Mesenchymal stem cell (in vitro differentiated cells and primary cell): ENCODE measurements at regions not wholly inside any gene's neighbourhood (a gene's known extent, or its start where the extent isn't known, plus 50 kb on each side); places are given as distances from the start of the nearest gene placed in this dataset.

Experiments used
- DNase-seq: peaks from one replicate; pipeline ENCODE4 v3.0.0-alpha.2; 2013
- H2AFZ ChIP-seq: one replicate; pipeline ENCODE4 v1.6.1; 2013; ENCODE audit warnings: low read depth, mild to moderate bottlenecking, control low read depth, inconsistent platforms, low read length, moderate library complexity
- H2AK5ac ChIP-seq: 2 replicates; pipeline ENCODE4 v1.6.1; 2013; ENCODE audit warnings: low read length, moderate library complexity, mild to moderate bottlenecking, inconsistent platforms; ENCODE audit not compliant: severe bottlenecking
- H2BK120ac ChIP-seq: one replicate; pipeline ENCODE4 v1.6.1; 2013; ENCODE audit warnings: low read depth, mild to moderate bottlenecking, inconsistent platforms, low read length, moderate library complexity
- H2BK12ac ChIP-seq, 2 experiments: one replicate each; pipeline ENCODE4 v1.6.1; 2013; ENCODE audit warnings: inconsistent platforms in 2 of 2, low read length in 2 of 2, mild to moderate bottlenecking in 2 of 2, moderate library complexity in 2 of 2, control low read depth in 1 of 2
- H2BK15ac ChIP-seq: one replicate; pipeline ENCODE4 v1.6.1; 2013; ENCODE audit warnings: mild to moderate bottlenecking, low read depth, inconsistent platforms; ENCODE audit not compliant: poor library complexity, severe bottlenecking
- H2BK5ac ChIP-seq: 2 replicates; pipeline ENCODE4 v1.6.1; 2013; ENCODE audit warnings: low read depth, mild to moderate bottlenecking, low read length, control low read depth, inconsistent platforms; ENCODE audit not compliant: poor library complexity, severe bottlenecking
- H3K14ac ChIP-seq, 2 experiments: one replicate each; pipeline ENCODE4 v1.6.1; 2013; ENCODE audit warnings: inconsistent platforms in 2 of 2, low read length in 2 of 2, control low read depth in 1 of 2, mild to moderate bottlenecking in 1 of 2, moderate library complexity in 1 of 2
- H3K18ac ChIP-seq, 2 experiments: one replicate each; pipeline ENCODE4 v1.6.1; 2013; ENCODE audit warnings: inconsistent platforms in 2 of 2, low read length in 2 of 2, control low read depth in 1 of 2, low read depth in 1 of 2, mild to moderate bottlenecking in 1 of 2
- H3K23ac ChIP-seq, 2 experiments: one replicate each; pipeline ENCODE4 v1.6.1; 2013; ENCODE audit warnings: inconsistent platforms in 2 of 2, low read length in 2 of 2, mild to moderate bottlenecking in 2 of 2, moderate library complexity in 2 of 2, control low read depth in 1 of 2
- H3K27ac ChIP-seq: 2 replicates; pipeline ENCODE4 v1.5.1; 2013; ENCODE audit warnings: mild to moderate bottlenecking, moderate library complexity, low read length, control low read depth, inconsistent platforms; ENCODE audit not compliant: poor library complexity, severe bottlenecking
- H3K27me3 ChIP-seq, 2 experiments: 2 replicates each; pipeline versions ENCODE4 v1.6.1 to v1.7.0; 2013; ENCODE audit warnings: low read length in 2 of 2, mild to moderate bottlenecking in 2 of 2, moderate library complexity in 2 of 2, control low read depth in 1 of 2, inconsistent platforms in 1 of 2; ENCODE audit not compliant: control insufficient read depth in 1 of 2, insufficient read depth in 1 of 2
- H3K36me3 ChIP-seq, 2 experiments: 2 replicates each; pipeline versions ENCODE4 v1.6.1 to v1.7.0; 2013; ENCODE audit warnings: low read length in 2 of 2, control low read depth in 1 of 2, inconsistent platforms in 1 of 2, low read depth in 1 of 2, mild to moderate bottlenecking in 1 of 2; ENCODE audit not compliant: insufficient read depth in 2 of 2, control insufficient read depth in 1 of 2
- H3K4ac ChIP-seq, 2 experiments: one replicate each; pipeline ENCODE4 v1.6.1; 2013; ENCODE audit warnings: inconsistent platforms in 2 of 2, low read length in 2 of 2, mild to moderate bottlenecking in 2 of 2, moderate library complexity in 2 of 2, control low read depth in 1 of 2, low read depth in 1 of 2
- H3K4me1 ChIP-seq: 2 replicates; pipeline ENCODE4 v1.6.1; 2013; ENCODE audit warnings: low read depth, low read length, control low read depth; ENCODE audit not compliant: control insufficient read depth, insufficient read depth
- H3K4me2 ChIP-seq: 2 replicates; pipeline ENCODE4 v1.6.1; 2013; ENCODE audit warnings: low read length, mild to moderate bottlenecking, inconsistent platforms; ENCODE audit not compliant: poor library complexity, severe bottlenecking
- H3K4me3 ChIP-seq, 2 experiments: 2 replicates each; pipeline versions ENCODE4 v1.5.1 to v1.7.0; 2013; ENCODE audit warnings: low read length in 2 of 2, mild to moderate bottlenecking in 2 of 2, control low read depth in 1 of 2, low read depth in 1 of 2; ENCODE audit not compliant: insufficient read depth in 1 of 2
- H3K79me1 ChIP-seq: replicated peaks from 2 replicates; pipeline ENCODE4 v1.6.1; 2013; ENCODE audit warnings: mild to moderate bottlenecking, control low read depth, low read length, inconsistent platforms; ENCODE audit not compliant: poor library complexity, severe bottlenecking
- H3K9ac ChIP-seq: 2 replicates; pipeline ENCODE4 v1.7.0; 2013; ENCODE audit warnings: mild to moderate bottlenecking, low read length, moderate library complexity
- H3K9me3 ChIP-seq: 2 replicates; pipeline ENCODE4 v1.7.0; 2013; ENCODE audit warnings: mild to moderate bottlenecking, low read length; ENCODE audit not compliant: control insufficient read depth
- H4K8ac ChIP-seq: one replicate; pipeline ENCODE4 v1.6.1; 2013; ENCODE audit warnings: inconsistent platforms, mild to moderate bottlenecking, low read length, moderate library complexity
- H4K91ac ChIP-seq: one replicate; pipeline ENCODE4 v1.6.1; 2013; ENCODE audit warnings: mild to moderate bottlenecking, low read length, inconsistent platforms
- WGBS: methylation state at CpG from one replicate; pipeline ENCODE4 v1.1.7; 2013; ENCODE audit warnings: mixed read lengths; 5-methylcytosine and 5-hydroxymethylcytosine counted together

- Histone ChIP-seq H2AK5ac (no peak overlapping the region), H3K36me3 (no peaks in the 10 kb centered on the region), H2BK12ac (no peak overlapping the region), H3K79me1 (no peaks in the 10 kb centered on the region), H3K27me3 (no peaks in the 10 kb centered on the region), H4K91ac (no peak overlapping the region), H3K9ac (no peak overlapping the region), H3K4me1 (no peaks in the 10 kb centered on the region), H3K9me3 (no peaks in the 10 kb centered on the region), H3K14ac (no peak overlapping the region), H3K4me3 (no peak overlapping the region), H3K4me2 (no peak overlapping the region), H3K18ac (no peak overlapping the region), H2BK120ac (no peak overlapping the region), H2BK15ac (no peak overlapping the region), H4K8ac (no peak overlapping the region), H3K23ac (no peak overlapping the region), H3K4ac (no peak overlapping the region), H2AFZ (no peak overlapping the region), H3K27ac (no peak overlapping the region), H2BK5ac (no peak overlapping the region)
- no peak for DNase-seq
- WGBS: 75% methylated on average over 12 of the region's 12 CpGs
Observed at GRCh38 chr5:3335301-3335700, 260.3 kb upstream of the IRX1 start.

GRCh38 chr5:3333836-3334235 is 261.8 kb upstream of the IRX1 start:
- no peak overlapping the region for H2BK12ac ChIP-seq
- H3K9ac ChIP-seq: no peak overlapping the region
- H3K4ac ChIP-seq: no peak overlapping the region
- WGBS: 77% methylated on average over 5 of the region's 8 CpGs
- H2AFZ ChIP-seq: no peak overlapping the region
- H2BK15ac ChIP-seq: no peak overlapping the region
- H2BK120ac ChIP-seq: no peak overlapping the region
- H3K9me3 ChIP-seq: no peaks in the 10 kb centered on the region
- H3K4me2 ChIP-seq: no peak overlapping the region
- no peak overlapping the region for H4K91ac ChIP-seq
- H3K4me1 ChIP-seq: no peaks in the 10 kb centered on the region
- no peak overlapping the region for H3K23ac ChIP-seq
- H3K79me1 ChIP-seq: no peaks in the 10 kb centered on the region
- no peaks in the 10 kb centered on the region for H3K27me3 ChIP-seq
- H2AK5ac ChIP-seq: no peak overlapping the region
- H3K36me3 ChIP-seq: no peaks in the 10 kb centered on the region
- no peak overlapping the region for H3K14ac ChIP-seq
- no peak overlapping the region for H4K8ac ChIP-seq
- no peak overlapping the region for H2BK5ac ChIP-seq
- no peak overlapping the region for H3K27ac ChIP-seq
- H3K18ac ChIP-seq: no peak overlapping the region
- no peak overlapping the region for H3K4me3 ChIP-seq
- DNase-seq: no peak

DNA sequence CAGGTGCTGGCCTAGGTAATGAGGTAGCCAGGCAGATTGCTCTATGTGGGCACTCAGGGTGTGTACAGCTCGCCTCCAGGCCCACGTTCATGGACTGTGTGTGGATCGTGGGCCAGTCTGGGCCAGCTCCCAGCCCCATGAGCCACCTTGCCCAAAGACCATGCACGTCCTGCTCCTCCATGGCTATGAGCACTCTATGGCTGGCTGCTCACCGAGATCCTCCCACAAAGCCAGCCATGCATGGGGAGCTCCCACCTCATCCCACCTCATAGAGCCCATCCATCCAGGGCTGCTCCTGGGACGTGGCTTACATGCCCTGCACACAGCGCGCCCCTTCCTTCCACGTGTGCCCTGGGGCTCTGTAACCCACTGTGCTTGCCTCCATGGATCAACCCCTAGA is 262.5 kb upstream of the IRX1 start:
- Histone ChIP-seq H3K18ac (no peak overlapping the region), H3K27me3 (no peaks in the 10 kb centered on the region), H3K27ac (no peak overlapping the region), H3K4me3 (no peak overlapping the region), H4K91ac (no peak overlapping the region), H3K23ac (no peak overlapping the region), H3K4me2 (no peak overlapping the region), H3K79me1 (no peaks in the 10 kb centered on the region), H4K8ac (no peak overlapping the region), H3K9me3 (no peaks in the 10 kb centered on the region), H2BK15ac (no peak overlapping the region), H3K9ac (no peak overlapping the region), H2BK120ac (no peak overlapping the region), H3K14ac (no peak overlapping the region), H3K4me1 (no peaks in the 10 kb centered on the region), H2BK12ac (no peak overlapping the region), H2AK5ac (no peak overlapping the region), H2BK5ac (no peak overlapping the region), H2AFZ (no peak overlapping the region), H3K36me3 (no peaks in the 10 kb centered on the region), H3K4ac (no peak overlapping the region)
- WGBS: 76% methylated on average over 9 of the region's 9 CpGs
- DNase-seq: no peak

DNA sequence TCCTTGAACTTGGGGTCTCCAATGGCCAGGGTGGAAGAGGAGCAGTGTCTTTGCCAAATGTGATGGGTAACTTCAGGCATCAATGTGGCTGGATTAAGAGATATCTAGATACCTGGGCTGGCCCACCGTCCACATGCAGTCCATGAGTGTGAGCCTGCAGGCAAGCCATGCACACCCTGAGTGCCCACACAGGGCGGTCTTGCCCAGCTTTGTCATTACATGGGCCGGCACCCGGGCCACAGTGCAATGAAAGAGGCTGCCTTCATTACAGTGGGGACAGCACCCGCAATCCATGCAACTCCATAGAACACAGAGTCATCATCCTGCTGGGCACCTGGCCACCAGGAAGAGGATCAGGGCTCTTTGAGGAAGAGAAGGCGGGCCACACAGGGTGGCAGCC is 263.8 kb upstream of the IRX1 start:
- no peak overlapping the region for H3K4me3 ChIP-seq
- H2BK5ac ChIP-seq: no peak overlapping the region
- H3K23ac ChIP-seq: no peak overlapping the region
- H3K27me3 ChIP-seq: no peaks in the 10 kb centered on the region
- H3K9ac ChIP-seq: no peak overlapping the region
- no peak overlapping the region for H4K91ac ChIP-seq
- no peaks in the 10 kb centered on the region for H3K36me3 ChIP-seq
- no peak overlapping the region for H4K8ac ChIP-seq
- no peak overlapping the region for H2BK12ac ChIP-seq
- whole genome bisulfite sequencing: 84% methylated on average over 6 of the region's 6 CpGs
- H3K9me3 ChIP-seq: no peaks in the 10 kb centered on the region
- no peak overlapping the region for H2AK5ac ChIP-seq
- no peaks in the 10 kb centered on the region for H3K4me1 ChIP-seq
- no peaks in the 10 kb centered on the region for H3K79me1 ChIP-seq
- H3K18ac ChIP-seq: no peak overlapping the region
- no peak overlapping the region for H2BK120ac ChIP-seq
- no peak overlapping the region for H3K27ac ChIP-seq
- no peak overlapping the region for H2AFZ ChIP-seq
- H3K4me2 ChIP-seq: no peak overlapping the region
- H3K4ac ChIP-seq: no peak overlapping the region
- no peak overlapping the region for H3K14ac ChIP-seq
- no peak for DNase-seq
- H2BK15ac ChIP-seq: no peak overlapping the region
